Activated T-cell treated with anti-CD3 and anti-CD28 coated beads for 1 hour (primary cell): ENCODE measurements at regions not wholly inside any gene's neighbourhood (a gene's known extent, or its start where the extent isn't known, plus 50 kb on each side); places are given as distances from the start of the nearest gene placed in this dataset.
"Not testable (repeated sequence)": the region's sequence is repeated elsewhere in the genome, so short reads cannot be mapped to it uniquely, and the experiment has no call there.

Source experiments
- DNase-seq: peaks from one replicate; pipeline ENCODE4 v3.0.0-alpha.2; 2020; ENCODE audit warnings: low read depth

- no peak for DNase-seq
These were observed 876.8 kb upstream of the WWC1 start for GRCh38 chr5:167414611-167415010.

- no peak for DNase-seq
These were observed 875.4 kb upstream of the WWC1 start for GRCh38 chr5:167415779-167416746.

GRCh38 chr5:167417662-167418061 lies 873.8 kb upstream of the WWC1 start:
- no peak for DNase-seq

- no peak for DNase-seq
These were observed 866.3 kb upstream of the WWC1 start for GRCh38 chr5:167425161-167425560.

- no peak for DNase-seq
These were observed 864.9 kb upstream of the WWC1 start for GRCh38 chr5:167426501-167426900.

GRCh38 chr5:167427641-167428040 lies 863.8 kb upstream of the WWC1 start:
- DNase-seq: not testable (repeated sequence)

- no peak for DNase-seq
These were observed 850.6 kb upstream of the WWC1 start for GRCh38 chr5:167440846-167441245.

GRCh38 chr5:167442922-167443321 lies 848.5 kb upstream of the WWC1 start:
- DNase-seq: no peak

- DNase-seq: no peak
These were observed 843.7 kb upstream of the WWC1 start for GRCh38 chr5:167447466-167448375.

GRCh38 chr5:167448376-167448775 lies 843.1 kb upstream of the WWC1 start:
- no peak for DNase-seq

GRCh38 chr5:167451076-167451475 lies 840.4 kb upstream of the WWC1 start:
- DNase-seq: no peak

GRCh38 chr5:167452136-167452535 lies 839.3 kb upstream of the WWC1 start:
- DNase-seq: no peak

GRCh38 chr5:167453246-167454030 lies 838.0 kb upstream of the WWC1 start:
- no peak for DNase-seq

GRCh38 chr5:167458412-167458811 lies 833.0 kb upstream of the WWC1 start:
- DNase-seq: no peak

GRCh38 chr5:167460449-167461020 lies 830.9 kb upstream of the WWC1 start:
- no peak for DNase-seq

- no peak for DNase-seq
These were observed 827.5 kb upstream of the WWC1 start for GRCh38 chr5:167463939-167464338.

GRCh38 chr5:167466992-167467391 lies 824.5 kb upstream of the WWC1 start:
- DNase-seq: no peak

GRCh38 chr5:167472566-167473108 lies 818.8 kb upstream of the WWC1 start:
- DNase-seq: no peak

GRCh38 chr5:167478188-167478587 lies 813.3 kb upstream of the WWC1 start:
- DNase-seq: no peak

- no peak for DNase-seq
These were observed 811.7 kb upstream of the WWC1 start for GRCh38 chr5:167479779-167480178.

GRCh38 chr5:167481345-167481744 lies 810.1 kb upstream of the WWC1 start:
- no peak for DNase-seq
